Heart left ventricle (tissue), 16 donors: ENCODE measurements at regions not wholly inside any gene's neighbourhood (a gene's known extent, or its start where the extent isn't known, plus 50 kb on each side); places are given as distances from the start of the nearest gene placed in this dataset.

Experiments used
- ATAC-seq, 4 donors: fragments of 200-7000 bp; cut with Tn5 transposase; one replicate each; pipeline ENCODE4 v1.9.1; 2020 to 2022; ENCODE audit warnings: moderate library complexity in 4 of 4, mild to moderate bottlenecking in 3 of 4, moderate number of reproducible peaks in 1 of 4
- DNase-seq, 5 donors: peaks; one replicate each; pipeline ENCODE4 v3.0.0-alpha.2; 2020
- H3K27ac ChIP-seq, 12 donors: fragments of 200-600 bp; sonication (generic) in 4 of 12; one replicate each; pipeline versions ENCODE4 v1.5.0 to v1.8.0; 2016 to 2022; ENCODE audit warnings: mild to moderate bottlenecking in 2 of 12
- H3K27me3 ChIP-seq, 9 donors: fragments of 200-600 bp; sonication (generic) in 2 of 9; one replicate each; pipeline versions ENCODE4 v1.5.1 to v1.8.0; 2016 to 2022; ENCODE audit warnings: mild to moderate bottlenecking in 3 of 9
- H3K36me3 ChIP-seq, 9 donors: fragments of 200-600 bp; sonication (generic) in 2 of 9; one replicate each; pipeline versions ENCODE4 v1.5.0 to v1.8.0; 2018 to 2022; ENCODE audit warnings: mild to moderate bottlenecking in 2 of 9
- H3K4me1 ChIP-seq, 12 donors: fragments of 200-600 bp; sonication (generic) in 4 of 12; one replicate each; pipeline versions ENCODE4 v1.5.0 to v1.8.0; 2016 to 2022; ENCODE audit warnings: mild to moderate bottlenecking in 3 of 12
- H3K4me3 ChIP-seq, 12 donors: fragments of 200-600 bp; sonication (generic) in 4 of 12; one replicate each; pipeline versions ENCODE4 v1.5.0 to v1.8.0; 2017 to 2022; ENCODE audit warnings: mild to moderate bottlenecking in 9 of 12, moderate library complexity in 4 of 12
- H3K9me3 ChIP-seq, 12 donors: fragments of 200-600 bp; sonication (generic) in 4 of 12; one replicate each; pipeline versions ENCODE4 v1.5.0 to v1.8.0; 2016 to 2022; ENCODE audit warnings: mild to moderate bottlenecking in 1 of 12
- CTCF ChIP-seq, 12 donors: fragments of 200-600 bp; sonication (generic) in 4 of 12; IDR thresholded peaks; one replicate each; pipeline versions ENCODE4 v1.5.0 to v1.8.0; 2018 to 2022; ENCODE audit warnings: antibody characterized with exemption in 12 of 12, mild to moderate bottlenecking in 5 of 12
- POLR2A ChIP-seq, 2 donors: fragments of 450-650 bp; IDR thresholded peaks; one replicate each; pipeline ENCODE4 v1.6.1; 2017; ENCODE audit warnings: antibody characterized with exemption in 2 of 2, mild to moderate bottlenecking in 2 of 2, moderate library complexity in 2 of 2
- WGBS, 4 donors: extraction: QIAGEN DNeasy Blood & Tissue Kit in 2 of 4; methylation state at CpG; one replicate each; pipeline versions ENCODE4 v1.1.5 to v1.1.7; 2013 to 2018; 5-methylcytosine and 5-hydroxymethylcytosine counted together
- intact Hi-C, 10 donors: fragments of 100-400 bp; cut with DNase I; formaldehyde crosslinking; loops; one replicate each; pipeline versions ENCODE4 v1.11.1 to v1.14.2; 2022
- donor health status: ischemic (EF 13 %, LVEDD 7.1; RV severe dilation, severe dysfunction).
- donor health status: healthy with polysubstance abuse.
- donor health status: DM: no; HTN: yes; CAD: no.
- donor health status: DM: no; HTN: no; CAD: no.
- donor health status: ischemic (EF 25% LVEDD 6.9; RV normal size, moderate dysfunction).
- donor health status: ischemic (EF 25% LVEDD 5.7; RV mildly dilated, moderate dysfunction).
- donor health status: healthy.
- donor health status: DM: yes; HTN: yes; CAD: no.
- donor health status: ischemic (EF 35%, LVEDD 5.7; RV mildly dilated, moderate dysfunction).
- donor health status: nonischemic (EF 11% LVEDD 7.7; RV severe dilation, severe dysfunction).
- donor health status: DM: yes; HTN: yes; CAD: no.
- donor health status: PGD.
- donor health status: ischemic (EF 29% LVEDD 5.4; RV normal size, mild dysfunction).
- donor health status: nonischemic (EF 23%, LVEDD 6.1; RV moderate dilation, normal function).

DNA sequence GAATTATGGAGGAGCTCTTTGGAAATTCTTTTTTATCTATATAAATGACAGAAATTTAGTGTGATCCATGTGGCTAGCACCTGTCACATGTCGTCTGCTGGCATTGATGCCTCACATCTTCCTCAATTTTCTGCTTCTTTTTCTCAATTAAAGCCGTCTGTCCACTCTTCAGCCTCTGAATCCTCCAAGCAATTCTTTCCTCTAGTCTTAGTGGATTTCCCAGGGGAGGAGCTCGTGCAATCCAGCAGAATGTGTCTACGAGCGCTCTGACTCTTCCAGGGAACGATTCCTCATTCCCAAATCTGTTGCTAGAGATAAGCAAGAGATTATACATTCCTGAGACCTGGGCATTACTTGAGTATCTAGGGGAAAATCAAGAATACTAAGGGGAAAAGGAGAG is 176.6 kb downstream of the EMP1 start:
- intact Hi-C loops: no loop called here

DNA sequence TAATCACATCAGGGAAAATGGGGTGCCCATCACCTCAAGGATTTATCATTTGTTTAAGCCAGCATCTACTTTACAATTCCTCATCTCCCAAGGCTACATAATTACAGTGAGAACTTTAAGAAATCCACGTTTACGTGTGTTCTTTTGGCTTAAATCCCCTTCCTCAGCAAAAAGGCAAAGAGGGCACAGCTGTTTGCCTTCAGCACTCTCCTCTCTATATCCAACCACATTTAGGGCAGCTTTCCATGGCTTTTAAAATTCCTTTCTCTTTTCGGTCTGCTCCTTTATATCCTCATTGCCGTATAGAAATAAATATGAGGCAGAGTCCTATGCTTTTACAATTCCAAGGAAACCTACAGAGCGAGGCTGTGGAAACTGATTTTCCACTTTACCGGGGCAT is 175.9 kb downstream of the EMP1 start:
- no peak overlapping the region for H3K4me3 ChIP-seq
- peaks cover 0 to 8% (median 0%) of the 10 kb centered on the region in 12 donors for H3K4me1 ChIP-seq
- TF ChIP-seq CTCF (IDR thresholded peaks at IDR 0.05) (no peak), POLR2A (IDR thresholded peaks at IDR 0.05) (no peak)
- DNase-seq (no peak), ATAC-seq (no peak)
- intact Hi-C loops: no loop called here
- no peak overlapping the region for H3K27ac ChIP-seq
- H3K9me3 ChIP-seq: peaks cover 0 to 2% (median 0%) of the 10 kb centered on the region in 12 donors
- WGBS, 4 donors: 68 to 83% (median 81%) methylated on average over 6 of the region's 6 CpGs
- no peaks in the 10 kb centered on the region for H3K36me3 ChIP-seq
- peaks cover 0 to 4% (median 0%) of the 10 kb centered on the region in 9 donors for H3K27me3 ChIP-seq

More for the DNA sequence above, 176.6 kb downstream of the EMP1 start:
- DNase-seq: no peak
- H3K4me3 ChIP-seq: no peak overlapping the region
- H3K27ac ChIP-seq: no peak overlapping the region
- H3K9me3 ChIP-seq: peaks cover 0 to 8% (median 0%) of the 10 kb centered on the region in 12 donors
- WGBS, 4 donors: 48 to 67% (median 57%) methylated on average over 6 of the region's 6 CpGs
- H3K36me3 ChIP-seq: no peaks in the 10 kb centered on the region
- TF ChIP-seq POLR2A (IDR thresholded peaks at IDR 0.05) (no peak), CTCF (IDR thresholded peaks at IDR 0.05) (no peak)
- peaks cover 0 to 4% (median 0%) of the 10 kb centered on the region in 9 donors for H3K27me3 ChIP-seq
- peaks cover 0 to 8% (median 0%) of the 10 kb centered on the region in 12 donors for H3K4me1 ChIP-seq
- no peak for ATAC-seq

DNA sequence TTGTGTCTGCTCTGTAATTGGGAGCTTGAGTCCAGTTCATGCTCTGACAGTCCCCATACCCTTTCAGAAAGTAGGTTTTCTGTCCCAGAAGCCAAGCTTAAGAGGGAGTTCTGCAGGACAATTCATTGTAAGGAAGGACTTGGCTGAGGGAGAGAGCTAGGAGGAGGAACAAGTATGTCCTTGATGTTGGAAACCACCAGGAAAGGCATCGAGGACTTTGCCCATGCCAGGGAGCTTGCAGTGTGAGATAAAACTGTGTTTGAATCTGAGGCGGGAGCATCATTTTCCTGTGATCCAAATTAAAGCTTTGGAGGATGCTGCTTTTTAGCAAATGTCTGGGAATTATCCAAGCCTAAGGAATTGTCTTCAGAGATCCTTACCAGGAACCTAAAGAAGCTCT is 175.3 kb downstream of the EMP1 start:
- H3K4me1 ChIP-seq: peaks cover 0 to 8% (median 0%) of the 10 kb centered on the region in 12 donors
- ATAC-seq (no peak), DNase-seq (no peak)
- H3K4me3 ChIP-seq: no peak overlapping the region
- no peaks in the 10 kb centered on the region for H3K36me3 ChIP-seq
- intact Hi-C loops: no loop called here
- 71 to 92% (median 78%) methylated on average over 2 of the region's 2 CpGs for WGBS, 4 donors
- no peak overlapping the region for H3K27ac ChIP-seq
- TF ChIP-seq CTCF (IDR thresholded peaks at IDR 0.05) (no peak), POLR2A (IDR thresholded peaks at IDR 0.05) (no peak)
- peaks cover 0 to 4% (median 0%) of the 10 kb centered on the region in 9 donors for H3K27me3 ChIP-seq
- H3K9me3 ChIP-seq: no peaks in the 10 kb centered on the region

- H3K4me3 ChIP-seq: no peak overlapping the region
- WGBS, 4 donors: 46 to 55% (median 51%) methylated on average over 1 of the region's 1 CpG
- intact Hi-C loops: no loop called here
Observed at GRCh38 chr12:13371367-13371766, 174.8 kb downstream of the EMP1 start.

More at GRCh38 chr12:13371367-13371766, 174.8 kb downstream of the EMP1 start:
- TF ChIP-seq CTCF (IDR thresholded peaks at IDR 0.05) (no peak), POLR2A (IDR thresholded peaks at IDR 0.05) (no peak)
- Histone ChIP-seq H3K36me3 (no peaks in the 10 kb centered on the region), H3K4me1 (peaks cover 0 to 8% (median 0%) of the 10 kb centered on the region in 12 donors), H3K27ac (no peak overlapping the region), H3K27me3 (peaks cover 0 to 4% (median 0%) of the 10 kb centered on the region in 9 donors), H3K9me3 (no peaks in the 10 kb centered on the region)
- DNase-seq (no peak), ATAC-seq (no peak)
